Activated CD8-positive, alpha-beta memory T cell treated with anti-CD3 and anti-CD28 coated beads, Interleukin-2, amount 50 U/mL, for 24 hours (primary cell): ENCODE measurements at regions not wholly inside any gene's neighbourhood (a gene's known extent, or its start where the extent isn't known, plus 50 kb on each side); places are given as distances from the start of the nearest gene placed in this dataset.
"Not testable (repeated sequence)": the region's sequence is repeated elsewhere in the genome, so short reads cannot be mapped to it uniquely, and the experiment has no call there.

Experiments
- DNase-seq: peaks from one replicate; pipeline ENCODE4 v3.0.0-alpha.2; 2020; ENCODE audit errors: extremely low read depth

DNA sequence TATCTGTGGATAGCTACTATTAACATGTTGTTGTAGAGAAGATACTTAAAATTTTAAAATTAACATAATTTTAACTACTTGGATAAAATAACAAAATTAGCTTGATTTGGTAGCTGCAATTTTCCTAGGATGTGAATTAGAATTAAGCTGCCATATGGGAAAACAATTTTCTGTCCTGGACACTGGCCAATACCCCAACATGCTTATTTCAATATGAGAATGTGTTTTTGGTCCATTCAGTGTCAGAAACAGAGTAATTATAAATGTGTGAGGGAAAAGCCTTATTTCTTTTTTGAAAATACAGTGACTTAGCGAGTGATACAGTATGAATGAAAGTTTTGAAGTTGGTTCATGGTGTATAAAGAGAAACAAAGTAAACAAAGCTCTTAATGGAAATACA is 948.3 kb upstream of the GYPC start:
- no peak for DNase-seq

DNA sequence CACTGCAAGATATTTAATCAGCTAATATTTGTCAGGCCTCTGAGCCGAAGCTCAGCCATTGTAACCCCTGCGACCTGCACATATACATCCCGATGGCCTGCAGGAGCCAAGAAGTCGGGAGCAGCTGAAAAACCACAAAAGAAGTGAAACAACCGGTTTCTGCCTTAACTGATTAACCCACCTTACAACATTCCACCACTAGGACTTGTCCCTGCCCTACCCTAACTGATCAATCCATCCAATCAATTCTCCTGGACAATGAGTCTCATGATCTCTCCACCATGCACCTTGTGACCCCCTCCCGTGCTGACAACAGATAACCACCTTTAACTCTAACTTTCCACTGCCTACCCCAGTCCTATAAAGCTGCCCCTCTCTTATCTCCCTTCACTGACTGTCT is 945.4 kb upstream of the GYPC start:
- no peak for DNase-seq

DNA sequence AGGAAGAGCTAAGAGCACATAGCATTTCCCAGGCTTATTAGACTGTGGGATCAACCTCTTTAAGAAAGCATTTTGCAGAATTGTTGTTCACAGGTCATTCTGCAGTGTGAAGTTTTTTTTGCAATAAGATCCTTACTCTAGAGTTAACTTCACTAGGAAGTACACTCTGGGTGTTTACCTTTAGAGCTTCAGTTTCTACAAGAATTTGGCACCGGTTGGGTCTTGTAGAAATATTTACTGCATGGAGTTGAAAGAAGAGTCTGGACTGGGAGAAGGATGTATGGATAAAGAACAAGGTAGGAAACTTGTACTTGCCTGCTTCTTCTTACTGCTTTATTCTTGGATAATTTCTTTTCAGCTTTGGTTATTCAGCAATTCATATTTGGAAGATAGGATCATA is 944.9 kb upstream of the GYPC start:
- no peak for DNase-seq

DNA sequence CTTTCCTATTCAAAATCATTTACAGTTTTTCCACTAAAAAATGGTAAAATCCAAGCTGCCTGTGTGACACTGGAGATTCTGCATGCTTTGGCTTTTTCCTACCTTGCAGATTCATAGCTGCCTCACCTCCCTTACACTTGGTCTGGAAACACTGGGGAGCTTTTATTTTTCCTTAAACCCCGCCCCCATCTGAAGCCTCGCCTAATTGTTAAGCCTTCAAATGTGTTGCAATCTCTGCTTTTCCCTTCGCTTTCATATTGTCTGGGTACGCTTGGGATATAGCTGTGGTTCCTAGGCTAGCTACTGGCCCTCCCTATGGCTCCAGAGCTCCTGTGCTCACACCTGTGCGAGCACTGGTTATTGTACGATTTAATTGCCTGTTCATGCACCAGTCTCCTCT is 942.4 kb upstream of the GYPC start:
- no peak for DNase-seq

DNA sequence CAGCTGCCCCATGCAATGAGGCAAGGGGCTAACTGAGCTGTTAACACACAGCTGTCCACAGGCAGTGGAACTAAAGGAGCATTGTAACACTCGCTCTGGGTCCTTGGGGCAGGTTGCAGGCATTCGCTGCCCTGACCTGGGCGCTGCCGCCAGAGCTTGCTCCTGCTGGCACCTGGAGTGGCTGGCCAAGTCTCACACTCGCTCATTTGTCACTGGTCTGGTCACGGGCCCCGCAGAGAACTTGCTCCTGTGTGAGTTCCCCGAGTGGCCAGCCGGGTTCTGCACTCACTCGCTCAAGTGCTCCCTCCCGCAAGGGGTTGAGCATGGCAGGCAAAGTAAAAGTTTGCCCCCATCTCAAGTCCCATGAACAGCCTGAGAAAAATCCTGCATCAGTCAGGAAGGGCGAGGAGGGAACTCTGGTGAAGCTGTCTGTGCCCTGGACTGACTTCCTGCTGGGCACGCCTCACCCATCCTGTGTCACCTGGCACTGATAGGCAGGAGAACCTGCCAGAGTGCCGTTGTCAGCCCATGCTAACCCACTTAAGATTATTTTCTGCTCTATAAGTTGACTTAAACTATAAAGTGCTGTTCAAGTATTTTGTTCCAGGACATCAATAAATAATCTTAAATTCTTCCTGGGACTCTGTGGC is 934.8 kb upstream of the GYPC start:
- DNase-seq = no peak

DNA sequence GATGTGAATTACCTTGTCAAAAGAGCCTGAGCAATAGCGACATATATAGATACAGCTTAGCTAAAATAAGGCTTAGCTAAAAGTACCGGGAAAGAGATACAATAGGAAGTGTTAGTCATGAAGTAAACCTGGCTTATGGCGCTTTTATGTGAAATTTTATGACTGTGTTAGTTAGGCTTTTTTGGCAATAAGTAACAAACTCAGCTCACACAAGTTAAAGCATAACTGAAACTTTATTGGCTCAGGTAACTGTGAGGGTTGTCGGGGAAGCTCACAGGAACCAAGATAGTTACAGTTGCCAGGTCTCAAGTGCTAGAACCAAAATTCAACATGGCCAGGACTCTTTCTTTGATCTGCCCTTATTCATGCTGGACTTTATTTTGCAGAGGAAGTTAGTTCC is 925.0 kb upstream of the GYPC start:
- no peak for DNase-seq

DNA sequence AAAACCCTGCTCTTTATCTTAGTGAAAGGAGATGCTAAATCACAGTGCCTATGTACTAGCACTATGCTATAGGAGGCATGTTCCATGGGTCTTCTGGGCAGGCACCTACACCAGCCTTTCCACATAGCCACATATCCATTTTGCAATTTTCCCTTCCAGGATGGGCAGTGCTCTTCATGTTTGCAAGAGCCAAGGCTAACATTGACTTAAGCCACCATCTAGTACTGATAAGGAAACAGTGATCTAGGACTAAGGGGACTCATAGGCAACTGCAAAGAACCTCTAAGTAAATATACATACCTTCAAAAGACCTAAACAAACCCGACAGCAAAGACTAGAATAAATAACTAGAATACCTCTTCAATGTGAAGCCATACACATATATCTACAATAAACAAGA is 919.7 kb upstream of the GYPC start:
- no peak for DNase-seq

DNA sequence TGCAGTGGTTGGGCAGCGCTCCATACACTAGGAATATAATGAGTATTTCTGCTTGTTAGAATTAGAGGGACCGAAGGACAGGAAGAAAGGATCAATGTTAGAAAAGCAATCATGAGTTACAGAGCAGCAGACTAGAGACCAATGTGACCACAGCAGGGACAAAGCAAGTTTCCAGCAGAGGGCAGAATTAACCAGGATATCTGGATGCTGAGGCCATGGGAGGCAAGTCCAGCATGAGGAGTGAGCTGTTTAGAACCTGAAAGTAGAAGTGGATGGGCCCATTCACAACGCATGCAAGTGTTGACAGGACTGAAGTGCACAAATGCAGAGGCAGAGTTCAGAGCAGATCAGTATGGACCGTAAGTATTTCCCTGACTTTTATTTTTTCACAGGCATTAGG is 910.4 kb upstream of the GYPC start:
- no peak for DNase-seq

DNA sequence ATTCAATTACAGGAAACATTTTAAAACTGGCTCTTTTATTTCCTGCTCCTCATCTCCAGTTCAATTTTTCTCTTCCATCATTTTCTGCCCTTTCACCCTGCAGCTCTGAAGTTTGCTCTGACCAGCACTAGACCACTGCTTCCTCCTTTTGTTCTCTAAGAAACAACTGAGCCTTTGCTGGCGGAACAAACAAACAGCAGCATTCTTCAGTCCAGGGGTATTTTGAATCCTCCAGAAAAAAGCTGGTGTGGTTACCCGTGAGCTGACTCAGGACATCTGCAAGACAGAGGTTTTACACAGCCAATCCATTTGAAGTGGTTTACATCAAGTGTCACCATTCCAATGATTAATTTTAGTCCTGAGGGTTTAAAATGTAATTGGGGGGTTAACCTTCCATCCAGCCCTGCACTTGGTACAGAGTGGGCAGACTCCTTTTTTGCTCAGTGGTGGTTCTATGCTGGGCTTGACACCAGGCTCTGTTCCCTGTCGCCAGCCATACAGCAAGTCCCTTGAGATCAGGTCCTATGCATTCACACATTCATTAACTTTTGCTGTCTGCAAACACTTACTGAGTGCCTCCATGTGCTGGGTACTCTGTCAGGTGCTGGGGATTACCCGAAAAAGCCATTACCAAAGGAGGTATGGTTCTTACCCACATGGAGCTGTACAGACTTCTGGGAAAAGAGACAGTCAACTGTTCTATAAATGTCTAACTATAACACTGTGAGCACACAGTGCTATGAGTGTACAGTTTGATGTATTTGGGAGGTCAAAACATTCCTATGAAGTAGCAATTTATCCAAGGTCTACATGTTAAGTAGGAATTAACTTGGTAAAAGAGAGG is 909.4 kb upstream of the GYPC start:
- DNase-seq = no peak

DNA sequence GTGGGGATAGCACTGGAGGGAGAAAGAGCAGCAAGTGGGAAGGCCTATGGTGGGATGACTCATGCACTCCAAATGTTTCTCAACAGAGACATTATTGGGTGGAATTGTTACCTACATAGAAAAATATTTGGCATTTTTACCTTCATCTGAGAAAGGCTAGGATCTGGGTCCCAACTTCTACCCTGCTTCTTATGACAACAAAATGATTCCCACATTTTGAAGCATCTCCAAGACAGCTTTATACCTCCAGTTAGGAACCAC is 908.9 kb upstream of the GYPC start:
- DNase-seq = no peak

DNA sequence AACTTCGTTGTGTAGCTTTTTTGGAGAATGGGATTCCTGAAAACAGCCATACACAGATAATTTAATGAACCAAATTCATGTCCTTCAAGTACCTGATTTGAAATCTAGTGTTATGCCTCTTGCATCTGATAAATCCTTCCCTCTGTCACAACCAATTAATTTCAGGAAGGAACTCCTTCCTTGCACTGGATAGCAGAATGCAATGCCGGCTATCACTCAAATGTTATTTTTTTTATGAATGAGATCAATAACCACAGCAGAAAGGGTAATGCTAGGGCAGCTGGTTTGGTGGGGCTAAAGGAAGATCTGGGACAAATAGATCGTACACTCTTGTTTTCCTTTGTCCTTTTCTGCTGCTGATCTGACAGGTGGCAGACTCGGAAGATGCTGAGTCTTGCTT is 899.5 kb upstream of the GYPC start:
- no peak for DNase-seq

DNA sequence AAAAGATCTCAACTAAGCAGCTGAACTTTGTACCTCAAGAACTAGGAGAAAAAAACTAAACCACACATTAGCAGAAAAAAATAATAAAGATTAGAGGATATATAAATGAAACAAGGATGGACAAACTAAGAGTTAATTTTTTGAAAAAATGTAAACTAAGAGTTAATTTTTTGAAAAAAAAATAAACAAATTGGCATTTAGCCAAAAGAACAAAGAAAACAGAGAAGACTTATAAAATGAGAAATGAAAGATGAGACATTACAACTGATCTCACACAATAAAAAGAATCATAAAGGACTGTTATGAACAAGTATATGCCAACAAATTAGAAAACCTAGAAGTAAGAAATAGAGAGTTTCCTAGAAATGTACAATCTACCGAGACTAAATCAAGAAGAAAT is 859.2 kb upstream of the GYPC start:
- no peak for DNase-seq

DNA sequence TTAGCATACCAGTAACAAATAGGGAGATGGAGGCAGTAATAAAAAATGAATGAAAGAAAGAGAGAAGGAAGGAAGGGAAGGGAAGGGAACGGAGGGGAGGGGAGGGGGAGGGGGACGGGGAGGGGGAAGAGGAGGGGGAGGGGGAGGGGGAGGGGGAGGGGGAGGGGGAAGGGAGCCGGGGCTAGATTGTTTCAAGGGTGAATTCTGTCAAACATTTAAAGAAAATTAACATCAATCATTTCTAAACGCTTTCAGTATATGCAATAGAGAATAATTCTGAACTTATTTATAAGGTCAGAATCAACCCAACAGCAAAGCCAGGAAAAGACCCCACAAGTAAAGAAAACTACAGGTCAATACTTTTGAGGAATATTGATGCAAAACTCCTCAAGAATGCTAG is 858.8 kb upstream of the GYPC start:
- no peak for DNase-seq

DNA sequence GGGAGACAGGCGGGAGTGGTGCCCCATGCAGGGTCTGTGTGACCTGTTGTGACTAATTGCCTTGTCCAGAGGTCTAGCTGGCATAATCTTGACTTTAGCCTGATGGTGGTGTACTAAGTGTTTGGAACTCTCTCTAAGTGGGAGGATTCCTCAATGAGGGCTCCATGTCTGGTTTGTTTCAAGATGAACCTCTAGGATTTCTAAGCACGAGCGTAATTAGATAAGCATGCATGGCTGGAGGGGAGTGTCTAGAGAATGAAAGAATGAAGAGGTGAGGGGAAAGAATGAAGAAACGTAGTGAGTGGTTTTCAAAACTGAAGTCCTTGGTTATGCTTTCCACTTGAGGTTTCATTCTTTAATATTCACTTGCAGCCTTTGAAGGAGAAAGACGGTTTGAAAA is 833.2 kb upstream of the GYPC start:
- no peak for DNase-seq

DNA sequence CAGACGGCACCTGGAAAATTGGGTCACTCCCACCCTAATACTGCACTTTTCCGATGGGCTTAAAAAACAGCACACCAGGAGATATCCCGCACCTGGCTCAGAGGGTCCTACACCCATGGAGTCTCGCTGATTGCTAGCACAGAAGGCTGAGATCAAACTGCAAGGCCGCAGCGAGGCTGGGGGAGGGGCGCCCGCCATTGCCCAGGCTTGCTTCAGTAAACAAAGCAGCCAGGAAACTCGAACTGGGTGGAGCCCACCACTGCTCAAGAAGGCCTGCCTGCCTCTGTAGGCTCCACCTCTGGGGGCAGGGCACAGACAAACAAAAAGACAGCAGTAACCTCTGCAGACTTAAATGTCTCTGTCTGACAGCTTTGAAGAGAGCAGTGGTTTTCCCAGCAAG is 830.2 kb upstream of the GYPC start:
- not testable (repeated sequence) for DNase-seq

DNA sequence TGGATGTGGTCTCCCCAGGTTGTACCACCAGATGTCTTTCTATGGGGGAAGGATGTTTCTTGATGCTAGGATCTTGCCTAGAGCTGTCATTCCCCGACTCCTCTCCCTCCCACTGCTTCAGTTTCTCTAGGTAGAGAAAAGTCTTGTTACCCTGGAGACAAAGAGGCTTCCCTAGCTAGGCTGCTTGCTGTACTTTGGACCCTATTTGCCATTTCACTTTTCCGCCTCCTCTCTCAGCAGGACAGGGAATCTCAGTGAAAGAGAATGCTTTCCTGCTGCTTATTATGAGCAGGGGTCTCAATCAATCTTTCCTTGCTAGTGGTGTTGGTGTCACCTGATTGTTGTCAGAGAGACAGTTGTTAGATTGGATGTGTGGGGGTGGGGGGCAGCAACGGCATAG is 818.8 kb upstream of the GYPC start:
- no peak for DNase-seq

DNA sequence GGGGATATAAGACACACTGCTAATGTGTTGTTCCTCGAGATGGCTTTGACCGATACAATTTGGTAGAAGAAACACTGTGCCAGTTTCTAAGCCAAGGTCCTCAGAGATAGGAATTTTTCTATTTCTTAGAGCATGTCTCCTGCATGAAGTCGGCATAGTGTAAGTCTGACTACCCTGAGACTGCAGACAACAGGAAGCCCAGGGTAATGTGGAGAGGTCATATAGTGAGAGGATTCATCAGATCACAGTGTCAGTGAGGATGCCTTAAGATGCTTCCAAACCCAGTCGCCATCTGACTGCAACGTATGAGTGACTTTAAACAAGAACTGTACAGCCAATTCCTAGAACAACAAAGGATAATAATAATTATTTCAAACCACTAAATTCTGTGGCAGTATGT is 818.3 kb upstream of the GYPC start:
- no peak for DNase-seq

DNA sequence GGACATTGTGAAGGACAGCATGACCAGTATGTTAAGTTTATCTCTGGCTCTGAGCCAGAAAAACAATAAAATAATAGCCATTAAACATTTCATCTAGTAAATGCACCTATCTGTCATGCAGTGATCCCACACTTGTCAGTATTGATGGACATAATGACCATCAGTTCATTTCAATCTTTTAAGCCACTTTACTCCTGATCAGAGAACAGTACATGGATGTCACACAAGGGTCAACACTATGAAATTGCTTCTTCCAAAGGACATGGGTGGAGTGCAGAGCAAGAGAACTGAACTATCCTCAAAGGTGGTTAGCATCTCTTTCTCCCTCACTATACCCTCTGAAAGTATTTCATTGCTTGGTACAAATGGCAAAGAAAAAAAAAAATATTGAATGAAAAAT is 816.0 kb upstream of the GYPC start:
- DNase-seq = no peak

DNA sequence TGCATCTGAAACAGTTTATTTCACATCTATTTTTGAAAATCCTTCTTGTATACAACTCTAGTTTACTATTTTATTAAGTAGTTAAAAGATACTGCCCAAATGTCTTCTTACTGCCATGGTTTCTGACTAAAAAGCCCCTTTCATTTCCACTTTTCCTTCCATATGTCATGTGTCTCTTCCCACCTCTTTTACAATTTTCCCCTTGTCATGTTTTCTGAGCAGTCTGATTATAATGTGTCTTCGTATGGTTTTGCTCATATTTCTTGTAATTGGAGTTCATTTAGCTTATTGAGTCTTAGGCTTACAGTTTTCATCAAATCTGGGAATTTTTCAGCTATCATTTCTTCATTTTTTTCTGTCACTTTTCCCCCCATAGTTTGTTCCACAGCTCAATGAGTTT is 813.9 kb upstream of the GYPC start:
- no peak for DNase-seq

DNA sequence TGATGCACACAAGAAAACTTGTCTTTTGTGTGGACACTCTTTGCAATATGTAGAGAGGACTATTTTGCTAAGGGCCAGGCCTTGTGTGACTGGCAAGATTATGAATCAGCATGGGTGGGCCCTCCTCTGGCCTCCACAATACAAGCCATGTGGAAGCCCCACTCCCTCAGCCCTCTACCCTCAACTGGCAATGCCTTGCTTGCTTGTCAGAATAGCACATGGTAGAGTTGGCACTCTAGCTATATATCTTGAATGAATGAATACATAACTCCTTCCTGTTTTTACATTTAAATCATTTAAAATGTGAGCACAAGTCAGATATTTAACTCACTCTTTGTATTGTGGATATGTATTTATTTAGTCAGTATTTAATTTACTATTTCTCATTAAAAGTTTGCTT is 805.4 kb upstream of the GYPC start:
- no peak for DNase-seq

DNA sequence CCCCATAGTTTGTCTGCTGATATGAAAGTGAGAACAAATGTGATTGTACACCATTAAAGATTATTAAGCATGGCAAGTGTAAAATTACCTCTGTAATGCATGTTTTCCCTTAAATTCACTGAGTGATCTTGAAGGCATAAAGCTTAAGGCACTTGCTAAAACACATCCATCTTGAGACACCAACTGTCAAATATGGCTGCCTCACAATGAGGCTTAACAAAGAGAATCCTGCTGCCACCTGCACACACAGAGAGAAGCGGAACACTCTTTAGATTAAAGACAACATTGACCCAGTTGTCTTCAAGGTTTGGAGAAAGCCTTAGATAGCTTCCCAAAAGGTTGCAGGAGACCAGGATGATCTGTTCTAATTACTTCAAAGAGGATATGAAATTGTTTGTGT is 803.6 kb upstream of the GYPC start:
- DNase-seq = no peak

DNA sequence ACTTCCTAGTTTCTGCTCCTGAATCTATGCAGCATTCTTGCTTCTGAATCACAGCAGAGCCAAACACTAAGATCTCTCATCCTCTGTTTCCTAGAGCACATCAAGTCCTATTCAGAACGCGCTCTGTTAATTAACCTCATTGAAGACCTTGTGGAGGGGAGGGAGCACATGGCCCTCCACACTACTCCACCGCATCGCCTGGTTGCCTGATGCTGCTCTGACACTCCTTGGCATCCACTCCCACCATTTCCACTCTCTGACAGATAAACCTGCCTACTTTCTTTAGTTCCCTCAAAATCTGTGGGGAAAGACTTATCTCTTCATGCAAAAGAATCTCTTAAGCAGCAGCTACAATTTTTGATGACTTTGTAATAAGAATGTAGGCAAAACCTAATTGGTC is 802.3 kb upstream of the GYPC start:
- DNase-seq = no peak

DNA sequence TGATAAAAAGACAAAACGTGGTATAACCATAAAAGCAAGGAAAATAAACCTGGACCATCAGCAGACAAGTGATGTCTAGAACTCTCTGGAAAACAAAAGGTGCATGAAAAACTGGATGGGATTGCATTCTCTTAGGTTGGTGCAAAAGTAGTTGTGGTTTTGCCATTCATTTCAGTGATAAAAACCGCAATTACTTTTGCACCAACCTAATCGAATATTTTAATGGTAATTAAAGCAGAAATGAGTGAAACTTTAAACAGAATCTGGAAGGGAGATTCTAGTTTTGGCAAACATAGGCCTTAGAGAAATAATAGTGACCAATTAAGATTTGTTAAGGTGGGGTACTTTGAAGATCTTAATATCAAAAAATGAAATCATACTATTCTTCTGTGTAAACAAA is 800.8 kb upstream of the GYPC start:
- no peak for DNase-seq
